GM23248 (cell line): ENCODE measurements at regions not wholly inside any gene's neighbourhood (a gene's known extent, or its start where the extent isn't known, plus 50 kb on each side); places are given as distances from the start of the nearest gene placed in this dataset.
"Not testable (repeated sequence)": the region's sequence is repeated elsewhere in the genome, so short reads cannot be mapped to it uniquely, and the experiment has no call there.

ENCODE experiments used
- DNase-seq: peaks from one replicate; pipeline ENCODE4 v3.0.0-alpha.2; 2015
- H2AFZ ChIP-seq: fragments of 200-600 bp; sonication (generic); 2 replicates; pipeline ENCODE4 v1.6.1; 2016; ENCODE audit warnings: antibody characterized with exemption
- H3F3A ChIP-seq: fragments of 200-600 bp; sonication (generic); 2 replicates; pipeline ENCODE4 v1.6.1; 2016; ENCODE audit warnings: mild to moderate bottlenecking, antibody characterized with exemption, mixed run types; ENCODE audit not compliant: insufficient read depth
- H3K27ac ChIP-seq: fragments of 200-600 bp; sonication (generic); 2 replicates; pipeline ENCODE4 v1.5.1; 2016; ENCODE audit warnings: mild to moderate bottlenecking
- H3K27me3 ChIP-seq: fragments of 200-600 bp; sonication (generic); replicated peaks from 2 replicates; pipeline ENCODE4 v1.6.1; 2016; ENCODE audit warnings: mild to moderate bottlenecking; ENCODE audit not compliant: insufficient read depth
- H3K36me3 ChIP-seq: fragments of 200-600 bp; sonication (generic); 2 replicates; pipeline ENCODE4 v1.6.1; 2016; ENCODE audit warnings: low read depth, mild to moderate bottlenecking
- H3K4me1 ChIP-seq: fragments of 200-600 bp; sonication (generic); 2 replicates; pipeline ENCODE4 v1.6.1; 2016; ENCODE audit warnings: mild to moderate bottlenecking; ENCODE audit not compliant: insufficient read depth
- H3K4me2 ChIP-seq: fragments of 200-600 bp; sonication (generic); one replicate; pipeline ENCODE4 v1.6.1; 2016; ENCODE audit warnings: mild to moderate bottlenecking; ENCODE audit not compliant: unreplicated experiment
- H3K4me3 ChIP-seq: fragments of 200-600 bp; sonication (generic); 2 replicates; pipeline ENCODE4 v1.5.1; 2016; ENCODE audit warnings: mild to moderate bottlenecking
- H3K79me2 ChIP-seq: fragments of 200-600 bp; sonication (generic); 2 replicates; pipeline ENCODE4 v1.6.1; 2016; ENCODE audit warnings: mild to moderate bottlenecking; ENCODE audit not compliant: insufficient read depth
- H3K9ac ChIP-seq: fragments of 200-600 bp; sonication (generic); 2 replicates; pipeline ENCODE4 v1.6.1; 2016; ENCODE audit warnings: mild to moderate bottlenecking
- H3K9me2 ChIP-seq: fragments of 200-600 bp; sonication (generic); 2 replicates; pipeline ENCODE4 v1.6.1; 2016; ENCODE audit warnings: mixed run types, mild to moderate bottlenecking, moderate library complexity; ENCODE audit not compliant: insufficient read depth
- H3K9me3 ChIP-seq: fragments of 200-600 bp; sonication (generic); one replicate; pipeline ENCODE4 v1.6.1; 2017; ENCODE audit warnings: low read depth
- H4K20me1 ChIP-seq: fragments of 200-600 bp; sonication (generic); 2 replicates; pipeline ENCODE4 v1.6.0; 2016; ENCODE audit not compliant: insufficient read depth
- EZH2 ChIP-seq: fragments of 200-600 bp; sonication (generic); IDR thresholded peaks from 2 replicates; pipeline ENCODE4 v1.6.1; 2018; ENCODE audit warnings: antibody characterized with exemption, mild to moderate bottlenecking; ENCODE audit not compliant: insufficient read depth, poor library complexity, severe bottlenecking
- EZH2phosphoT487 ChIP-seq: fragments of 200-600 bp; sonication (generic); IDR thresholded peaks from 2 replicates; pipeline ENCODE4 v1.6.1; 2018; ENCODE audit warnings: antibody characterized with exemption, moderate library complexity, mild to moderate bottlenecking, low read depth; ENCODE audit not compliant: insufficient read depth
- WGBS, 2 experiments: methylation state at CpG; one replicate each; pipeline ENCODE4 v1.1.6; 2015 to 2017; ENCODE audit warnings: low lambda C conversion rate in 2 of 2, low coverage in 1 of 2; ENCODE audit errors: missing lambda C conversion rate in 2 of 2; 5-methylcytosine and 5-hydroxymethylcytosine counted together
- in situ Hi-C: fragments of 300-500 bp; cut with MboI; formaldehyde crosslinking; loops from 2 replicates; pipeline ENCODE4 v1.15.0; 2020

DNA sequence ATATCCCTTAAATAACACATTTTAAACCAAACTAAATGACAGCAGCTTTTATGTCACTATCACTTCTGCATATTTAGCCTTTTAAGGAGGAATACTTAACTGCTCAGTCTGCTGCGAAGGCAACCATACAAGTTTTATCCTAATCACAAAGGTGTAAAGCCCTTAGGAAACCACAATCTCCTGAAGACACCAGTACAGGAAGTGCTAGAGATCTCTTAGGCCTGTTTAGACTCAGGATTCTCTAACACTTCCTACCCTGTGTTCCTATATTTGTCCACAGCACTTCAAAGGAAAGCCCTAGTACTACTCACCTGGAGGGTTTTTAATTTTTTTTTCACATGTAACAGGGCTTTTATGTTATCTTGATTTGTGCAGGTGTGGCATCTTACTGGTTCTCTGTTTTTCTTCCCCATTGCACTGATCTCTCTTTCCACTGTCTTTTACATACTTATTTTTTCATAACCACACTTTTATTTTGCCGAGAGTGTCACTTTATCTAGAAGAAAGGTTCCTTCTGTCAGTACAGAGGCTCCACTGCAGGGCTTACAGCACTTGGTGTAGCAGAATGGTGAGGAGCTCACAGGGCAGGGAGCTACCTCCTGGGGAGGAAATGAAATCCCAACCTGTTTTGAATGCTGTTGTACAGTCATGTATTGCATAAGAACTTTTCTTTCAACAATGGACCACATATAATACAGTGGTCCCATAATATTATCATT lies 1060.6 kb upstream of the ACO1 start:
- H3K27ac ChIP-seq, result no peak overlapping the region
- no peak overlapping the region for H3K4me2 ChIP-seq
- no peak overlapping the region for H3K9ac ChIP-seq
- H3K4me1 ChIP-seq, result no peaks in the 10 kb centered on the region
- no peaks in the 10 kb centered on the region for H3K79me2 ChIP-seq
- no peaks in the 10 kb centered on the region for H4K20me1 ChIP-seq
- in situ Hi-C loops, result no loop called here
- no peak for DNase-seq
- H3F3A ChIP-seq, result no peaks in the 10 kb centered on the region
- no peaks in the 10 kb centered on the region for H3K9me3 ChIP-seq
- no peaks in the 10 kb centered on the region for H3K27me3 ChIP-seq
- no peaks in the 10 kb centered on the region for H3K9me2 ChIP-seq
- H2AFZ ChIP-seq, result no peak overlapping the region
- no peaks in the 10 kb centered on the region for H3K36me3 ChIP-seq
- WGBS, 2 experiments, result 56 to 67% methylated on average over 2 of the region's 2 CpGs
- TF ChIP-seq EZH2phosphoT487 (no peak), EZH2 (no peak)
- no peak overlapping the region for H3K4me3 ChIP-seq

DNA sequence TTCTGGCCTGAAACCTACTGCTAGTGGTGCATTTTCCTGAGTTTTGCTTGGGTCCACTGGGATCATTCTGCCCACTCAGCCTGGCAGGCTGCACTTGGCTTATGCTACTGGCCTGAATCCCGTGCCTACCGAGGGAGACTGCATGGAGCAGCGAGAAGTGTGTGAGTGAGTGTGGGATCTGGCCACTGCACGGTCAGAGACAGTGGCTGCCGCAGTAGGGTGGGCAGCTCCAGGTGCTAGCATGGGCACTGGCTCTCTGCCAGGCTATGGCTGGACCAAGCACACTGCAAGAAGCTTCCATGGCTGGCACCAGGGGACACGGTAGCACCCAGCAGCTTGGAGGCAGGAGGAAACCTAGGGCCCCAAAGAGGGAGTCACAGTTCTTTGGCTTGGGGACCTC lies 1058.7 kb upstream of the ACO1 start:
- H3K9me3 ChIP-seq, result no peaks in the 10 kb centered on the region
- no peaks in the 10 kb centered on the region for H3K79me2 ChIP-seq
- no peaks in the 10 kb centered on the region for H3K27me3 ChIP-seq
- H3K4me3 ChIP-seq, result no peak overlapping the region
- DNase-seq, result no peak
- no peaks in the 10 kb centered on the region for H3F3A ChIP-seq
- H3K36me3 ChIP-seq, result no peaks in the 10 kb centered on the region
- H4K20me1 ChIP-seq, result no peaks in the 10 kb centered on the region
- no peak overlapping the region for H3K4me2 ChIP-seq
- in situ Hi-C loops, result no loop called here
- no peak overlapping the region for H3K9ac ChIP-seq
- H3K27ac ChIP-seq, result no peak overlapping the region
- WGBS, 2 experiments, result 46 to 56% methylated on average over 6 of the region's 6 CpGs
- no peak for TF ChIP-seq EZH2
- TF ChIP-seq EZH2phosphoT487, result no peak
- H3K9me2 ChIP-seq, result no peaks in the 10 kb centered on the region
- H2AFZ ChIP-seq, result no peak overlapping the region
- H3K4me1 ChIP-seq, result no peaks in the 10 kb centered on the region

DNA sequence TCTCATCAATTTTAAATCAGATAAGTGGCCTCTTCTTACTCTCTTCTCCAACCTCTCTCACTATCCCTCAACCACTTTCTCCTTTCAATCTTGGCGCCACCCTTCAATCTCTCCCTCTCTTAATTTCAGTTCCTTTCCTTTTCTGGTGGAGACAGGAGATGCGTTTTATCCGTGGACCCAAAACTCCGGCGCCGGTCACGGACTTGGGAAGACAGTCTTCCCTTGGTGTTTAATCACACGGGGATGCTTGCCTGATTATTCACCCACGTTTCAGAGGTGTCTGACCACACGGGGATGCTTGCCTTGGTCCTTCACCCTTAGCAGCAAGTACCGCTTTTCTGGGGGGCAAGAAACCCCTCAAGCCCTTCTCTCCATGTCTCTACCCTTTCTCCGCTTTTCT lies 1057.6 kb upstream of the ACO1 start:
- WGBS, 2 experiments, result 57 to 58% methylated on average over 12 of the region's 12 CpGs
- H3K4me2 ChIP-seq, H3F3A ChIP-seq, H3K27me3 ChIP-seq, in situ Hi-C loops, H3K27ac ChIP-seq, H4K20me1 ChIP-seq, H3K9me2 ChIP-seq, H3K9ac ChIP-seq, H3K79me2 ChIP-seq, H3K9me3 ChIP-seq, H3K4me1 ChIP-seq, H2AFZ ChIP-seq, H3K4me3 ChIP-seq, DNase-seq, H3K36me3 ChIP-seq: not testable (repeated sequence)

DNA sequence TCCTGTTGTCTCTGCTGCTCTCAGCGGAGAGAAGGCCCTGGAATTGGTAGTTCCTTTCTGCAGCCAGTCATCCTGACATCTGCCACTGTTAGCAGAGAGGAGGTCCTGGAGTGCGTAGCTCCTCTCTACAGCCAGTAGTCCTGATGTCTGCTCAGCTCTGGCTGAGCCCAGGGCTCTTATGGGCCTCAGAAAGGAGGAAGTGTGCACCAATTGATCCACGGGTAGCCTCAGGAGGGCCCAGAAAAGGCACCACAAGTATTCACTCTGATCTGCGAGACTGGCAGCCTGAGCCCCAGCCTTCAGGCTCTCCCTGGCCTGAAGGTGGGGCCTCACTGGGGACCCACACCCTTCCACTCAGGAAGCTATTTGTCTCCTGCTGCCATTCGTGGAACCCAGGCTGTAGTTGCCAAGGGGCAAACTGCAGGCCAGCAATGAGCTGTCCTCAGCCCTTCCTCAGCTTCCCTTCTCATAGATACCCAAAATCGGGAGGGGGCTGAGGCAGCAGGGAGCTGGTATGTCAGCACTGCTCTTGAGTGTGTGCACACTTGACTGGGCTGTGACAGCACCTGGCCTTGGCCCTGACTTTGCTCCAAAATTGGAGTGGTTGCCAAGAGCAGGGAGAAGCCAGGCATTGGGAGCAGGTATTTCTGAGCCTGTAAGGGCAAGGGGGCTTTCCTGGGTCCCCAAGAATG lies 1049.5 kb upstream of the ACO1 start:
- no peaks in the 10 kb centered on the region for H3F3A ChIP-seq
- no peaks in the 10 kb centered on the region for H3K27me3 ChIP-seq
- no peak overlapping the region for H3K4me3 ChIP-seq
- no peaks in the 10 kb centered on the region for H3K4me1 ChIP-seq
- H3K79me2 ChIP-seq, result no peaks in the 10 kb centered on the region
- no peaks in the 10 kb centered on the region for H3K9me3 ChIP-seq
- H2AFZ ChIP-seq, result no peak overlapping the region
- 12 to 28% methylated on average over 6 of the region's 6 CpGs for WGBS, 2 experiments
- H3K4me2 ChIP-seq, result no peak overlapping the region
- no peak for TF ChIP-seq EZH2phosphoT487
- TF ChIP-seq EZH2, result no peak
- H3K9ac ChIP-seq, result no peak overlapping the region
- H3K36me3 ChIP-seq, result no peaks in the 10 kb centered on the region
- in situ Hi-C loops, result no loop called here
- DNase-seq, result no peak
- no peak overlapping the region for H3K27ac ChIP-seq
- no peaks in the 10 kb centered on the region for H3K9me2 ChIP-seq
- no peaks in the 10 kb centered on the region for H4K20me1 ChIP-seq
